ENCODE measurements at regions not wholly inside any gene's neighbourhood (a gene's known extent, or its start where the extent isn't known, plus 50 kb on each side); places are given as distances from the start of the nearest gene placed in this dataset.
A peak's percentile ranks its signal among the peaks of the same experiment; 100 is the strongest.

DNA sequence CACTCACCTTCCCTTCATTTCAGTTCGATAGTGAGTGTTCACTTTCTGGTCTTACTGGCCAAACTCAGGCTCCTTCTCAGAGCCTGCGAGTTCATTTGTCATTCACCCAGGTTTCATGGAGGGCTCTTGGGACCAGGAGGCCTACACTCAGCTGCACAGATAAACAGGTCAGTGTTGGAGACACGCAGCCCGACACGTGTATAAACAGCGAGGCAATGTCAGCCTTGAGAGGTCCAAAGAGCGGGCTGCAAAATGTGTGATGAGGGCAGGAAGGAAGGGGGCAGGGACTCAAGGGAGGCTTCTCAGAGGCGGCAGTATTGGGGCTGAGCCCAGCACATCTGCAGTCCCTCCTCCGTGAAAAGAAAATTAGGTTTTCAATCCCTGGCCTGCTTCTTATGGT lies 82.6 kb upstream of the ZNF618 start:
- TF ChIP-seq Cebpa-rat (IDR thresholded peaks at IDR 0.05): no peak
- Histone ChIP-seq H3K4me1 (peaks cover 17% of the 10 kb centered on the region), H3K27me3 (no peaks in the 10 kb centered on the region), H3K9ac (no peak overlapping the region), H3K4me2 (peak overlapping the region; percentile 58), H3K27ac (peak overlapping the region; percentile 4; the same call in 1 of the 2 replicates), H3K36me3 (no peaks in the 10 kb centered on the region), H3K9me3 (no peaks in the 10 kb centered on the region; the same call in 1 of the 2 replicates), H3K4me3 (no peak overlapping the region), H4K20me1 (no peaks in the 10 kb centered on the region)

DNA sequence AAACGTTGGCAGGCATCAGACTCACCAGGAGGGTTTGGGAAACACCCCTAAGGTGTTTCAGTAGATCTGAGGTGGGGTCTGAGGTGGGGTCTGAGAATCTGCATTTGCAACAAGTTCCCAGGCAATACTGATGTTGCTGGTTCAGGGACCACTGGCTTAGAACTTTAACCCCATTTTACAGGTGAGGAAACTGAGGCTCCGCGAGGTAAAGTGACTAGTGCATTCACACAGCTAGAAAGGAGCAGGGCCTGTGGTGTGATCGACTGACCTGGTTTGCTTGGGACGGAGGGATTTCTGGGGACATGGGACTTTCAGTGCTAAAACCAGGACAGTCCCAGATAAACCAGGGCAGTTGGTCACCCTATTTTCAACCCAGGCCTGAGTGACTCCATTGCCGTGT lies 81.4 kb upstream of the ZNF618 start:
- TF ChIP-seq Cebpa-rat (IDR thresholded peaks at IDR 0.05): no peak
- Histone ChIP-seq H3K27me3 (no peaks in the 10 kb centered on the region), H3K4me1 (peaks cover 17% of the 10 kb centered on the region), H3K4me2 (no peak overlapping the region), H3K36me3 (no peaks in the 10 kb centered on the region), H3K9me3 (no peaks in the 10 kb centered on the region; the same call in 1 of the 2 replicates), H4K20me1 (no peaks in the 10 kb centered on the region), H3K27ac (no peak overlapping the region), H3K4me3 (no peak overlapping the region), H3K9ac (no peak overlapping the region)

DNA sequence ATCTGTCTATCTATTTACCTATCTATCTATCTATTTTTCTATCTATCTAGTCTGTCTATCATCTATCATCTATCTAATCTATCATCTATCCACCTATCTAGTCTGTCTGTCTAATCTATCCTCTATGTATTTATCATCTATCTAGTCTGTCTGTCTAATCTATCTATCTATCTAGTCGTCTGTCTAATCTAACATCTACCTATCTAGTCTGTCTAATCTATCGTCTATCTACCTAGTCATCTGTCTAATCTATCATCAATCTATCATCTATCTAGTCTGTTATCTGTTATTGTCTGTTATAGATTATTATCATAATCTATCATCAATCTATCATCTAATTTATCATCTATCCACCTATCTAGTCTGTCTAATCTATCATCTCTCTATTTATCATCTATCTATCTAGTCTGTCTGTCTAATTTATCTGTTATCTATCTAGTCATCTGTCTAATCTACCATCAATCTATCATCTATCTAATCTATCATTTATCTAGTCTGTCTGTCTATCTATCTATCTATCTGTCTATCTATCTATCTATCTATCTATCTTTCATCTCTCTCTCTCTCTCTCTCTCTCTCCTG lies 80.2 kb upstream of the ZNF618 start:
- H3K4me2 ChIP-seq: no peak overlapping the region
- no peaks in the 10 kb centered on the region for H4K20me1 ChIP-seq
- no peaks in the 10 kb centered on the region for H3K27me3 ChIP-seq
- peaks cover 21% of the 10 kb centered on the region for H3K4me1 ChIP-seq
- H3K27ac ChIP-seq: no peak overlapping the region
- no peak overlapping the region for H3K9ac ChIP-seq
- H3K9me3 ChIP-seq: no peaks in the 10 kb centered on the region; the same call in 1 of the 2 replicates
- H3K36me3 ChIP-seq: no peaks in the 10 kb centered on the region
- TF ChIP-seq Cebpa-rat (IDR thresholded peaks at IDR 0.05): no peak
- no peak overlapping the region for H3K4me3 ChIP-seq

DNA sequence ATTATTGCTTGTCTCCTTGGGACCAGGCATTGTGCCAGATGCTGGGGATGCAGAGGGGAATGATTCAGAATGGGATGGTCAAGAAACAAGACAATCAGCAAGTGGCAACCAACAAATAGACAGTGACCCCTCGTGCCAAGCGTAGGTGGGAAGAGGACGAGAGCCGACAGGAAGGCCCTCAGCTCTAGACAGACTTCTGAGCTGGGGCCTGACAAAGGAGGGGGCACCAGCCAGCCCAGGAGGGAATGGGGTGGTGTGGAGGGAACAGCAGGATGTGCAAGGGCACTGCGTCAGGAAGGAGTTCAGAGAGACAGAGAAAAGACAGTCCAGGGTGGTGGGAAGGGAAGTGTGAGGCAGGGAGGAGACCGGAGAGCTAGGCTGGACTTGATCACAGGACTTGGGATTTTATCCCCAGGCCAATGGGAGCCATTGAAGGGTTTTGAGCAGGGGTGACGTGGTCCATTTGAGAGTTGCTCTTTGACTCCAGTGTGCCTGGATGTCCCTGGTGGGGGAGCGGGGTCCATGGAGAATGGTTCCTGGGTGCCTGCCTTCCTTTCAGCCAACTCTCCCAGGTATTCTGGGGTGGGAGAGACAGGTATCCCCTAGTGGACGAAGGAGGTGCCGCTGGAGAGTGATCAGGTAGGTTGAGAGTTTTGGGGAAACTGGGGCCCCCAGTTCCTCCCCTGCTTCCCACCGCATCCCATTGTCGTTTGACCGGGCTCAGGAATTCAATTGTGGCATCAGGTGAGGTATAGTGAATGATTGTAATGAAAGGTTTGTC lies 79.3 kb upstream of the ZNF618 start:
- H3K36me3 ChIP-seq: no peaks in the 10 kb centered on the region
- no peaks in the 10 kb centered on the region for H3K27me3 ChIP-seq
- TF ChIP-seq Cebpa-rat (IDR thresholded peaks at IDR 0.05): no peak

DNA sequence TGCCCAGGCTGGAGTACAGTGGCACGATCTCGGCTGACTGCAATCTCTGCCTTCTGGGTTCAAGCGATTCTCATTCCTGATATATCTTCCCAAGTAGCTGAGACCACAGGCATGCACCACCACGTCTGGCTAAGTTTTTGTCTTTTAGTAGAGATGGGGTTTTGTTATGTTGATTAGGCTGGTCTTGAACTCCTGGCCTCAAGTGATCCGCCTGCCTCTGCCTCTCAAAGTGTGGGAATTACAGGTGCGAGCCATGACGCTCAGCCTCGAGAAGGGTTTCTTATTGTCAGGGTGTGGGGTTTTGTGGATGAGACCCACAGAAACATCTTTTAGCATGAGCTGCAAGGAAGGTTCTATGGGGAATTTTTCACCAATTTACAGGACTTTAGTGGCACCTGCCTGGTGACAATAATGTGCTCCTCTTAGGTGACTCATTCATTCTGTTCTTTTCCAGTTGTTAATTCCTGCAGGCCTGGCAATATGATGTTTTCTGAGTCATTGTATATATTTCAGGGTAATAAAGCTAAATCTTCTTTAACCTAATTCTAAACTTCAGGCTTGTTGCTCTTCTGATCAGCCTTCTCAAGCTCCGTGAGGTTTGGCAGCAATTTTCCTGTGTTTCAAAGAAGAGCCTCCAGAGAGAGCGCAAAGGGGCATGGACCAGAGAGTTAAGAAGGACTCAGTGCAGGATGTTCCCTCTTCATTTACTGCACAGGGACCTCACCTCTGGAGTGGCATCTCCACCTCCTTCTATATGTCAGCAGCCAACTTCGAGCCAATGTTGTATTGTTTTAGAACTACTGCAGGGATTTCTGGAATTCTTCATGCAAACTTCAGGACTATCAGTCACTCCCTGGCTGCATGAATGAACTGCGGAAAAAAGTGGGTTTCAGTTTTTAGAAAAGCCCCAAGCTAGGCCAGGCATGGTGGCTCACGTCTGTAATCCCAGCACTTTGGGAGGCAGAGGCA lies 77.8 kb upstream of the ZNF618 start:
- Histone ChIP-seq H3K27me3 (no peaks in the 10 kb centered on the region), H3K4me1 (peaks cover 16% of the 10 kb centered on the region), H3K9me3 (no peaks in the 10 kb centered on the region), H3K27ac (no peak overlapping the region), H3K9ac (no peak overlapping the region), H3K4me3 (no peak overlapping the region), H3K36me3 (no peaks in the 10 kb centered on the region), H3K4me2 (no peak overlapping the region), H4K20me1 (no peaks in the 10 kb centered on the region)
- TF ChIP-seq Cebpa-rat (IDR thresholded peaks at IDR 0.05): no peak

More for the DNA sequence above, 79.3 kb upstream of the ZNF618 start:
- no peaks in the 10 kb centered on the region for H4K20me1 ChIP-seq
- H3K4me3 ChIP-seq: no peak overlapping the region
- peaks cover 21% of the 10 kb centered on the region for H3K4me1 ChIP-seq
- H3K27ac ChIP-seq: no peak overlapping the region
- H3K4me2 ChIP-seq: no peak overlapping the region
- no peaks in the 10 kb centered on the region for H3K9me3 ChIP-seq
- H3K9ac ChIP-seq: no peak overlapping the region

DNA sequence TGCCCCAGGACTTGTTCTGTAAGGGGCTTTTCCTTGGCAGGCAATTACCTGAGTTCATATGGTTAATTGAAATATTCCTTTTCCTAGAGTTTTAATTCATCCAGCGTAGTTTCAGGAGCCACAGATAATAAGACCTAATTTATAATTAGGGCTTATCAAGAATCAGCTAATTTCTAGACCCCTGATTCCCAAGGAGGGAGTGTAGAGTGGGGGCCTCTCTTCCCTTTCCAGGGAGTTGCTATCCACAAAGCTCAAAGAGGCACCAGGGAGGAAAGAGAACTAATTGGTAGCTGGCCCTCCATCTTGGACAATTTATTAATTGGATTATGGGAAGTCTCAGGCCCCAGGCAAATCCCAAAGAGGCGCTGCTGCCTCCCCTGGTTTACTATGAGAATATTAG lies 75.8 kb upstream of the ZNF618 start:
- Histone ChIP-seq H3K4me2 (no peak overlapping the region), H3K4me3 (no peak overlapping the region), H3K27ac (no peak overlapping the region), H3K27me3 (no peaks in the 10 kb centered on the region), H4K20me1 (no peaks in the 10 kb centered on the region), H3K4me1 (peaks cover 18% of the 10 kb centered on the region), H3K9me3 (no peaks in the 10 kb centered on the region), H3K9ac (no peak overlapping the region), H3K36me3 (no peaks in the 10 kb centered on the region)
- TF ChIP-seq Cebpa-rat (IDR thresholded peaks at IDR 0.05): no peak

DNA sequence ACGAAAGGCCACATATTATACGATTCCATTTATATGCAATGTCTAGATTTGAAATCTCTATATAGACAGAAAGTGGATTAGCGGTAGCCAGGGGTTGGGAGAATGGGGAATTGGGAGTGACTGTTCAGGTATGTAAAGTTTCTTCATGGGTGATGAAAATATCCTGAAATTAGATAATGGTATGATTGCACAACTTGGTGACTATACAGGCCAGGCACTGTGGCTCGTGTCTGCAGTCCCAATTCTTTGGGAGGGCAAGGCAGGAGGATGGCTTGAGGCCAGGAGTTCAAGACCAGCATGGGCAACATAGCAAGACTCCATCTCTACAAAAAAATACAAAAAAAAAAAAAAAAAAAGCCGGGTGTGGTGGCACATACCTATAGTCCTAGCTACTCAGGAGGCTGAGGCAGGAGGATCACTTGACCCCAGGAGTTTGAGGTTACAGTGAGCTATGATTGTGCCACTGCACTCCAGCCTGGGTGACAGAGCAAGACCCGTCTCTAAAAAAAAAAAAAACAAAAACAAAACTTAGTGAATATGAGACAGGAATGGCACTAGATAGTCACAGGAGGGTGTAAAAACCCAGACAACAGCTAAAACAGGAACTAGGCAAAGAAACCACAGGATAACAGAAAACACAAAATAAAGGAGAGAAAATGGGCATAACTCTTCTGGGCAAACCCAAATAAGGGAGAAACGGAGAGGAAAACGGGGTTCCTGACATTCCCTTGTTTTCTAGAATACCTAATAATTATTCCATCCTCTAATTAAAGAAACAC lies 72.1 kb upstream of the ZNF618 start:
- no peaks in the 10 kb centered on the region for H3K27me3 ChIP-seq
- peaks cover 18% of the 10 kb centered on the region for H3K4me1 ChIP-seq
- H3K9me3 ChIP-seq: no peaks in the 10 kb centered on the region
- H3K4me2 ChIP-seq: peak overlapping the region; percentile 50
- TF ChIP-seq Cebpa-rat (IDR thresholded peaks at IDR 0.05): no peak
- H3K4me3 ChIP-seq: no peak overlapping the region
- no peak overlapping the region for H3K27ac ChIP-seq
- no peak overlapping the region for H3K9ac ChIP-seq
- no peaks in the 10 kb centered on the region for H3K36me3 ChIP-seq
- no peaks in the 10 kb centered on the region for H4K20me1 ChIP-seq

DNA sequence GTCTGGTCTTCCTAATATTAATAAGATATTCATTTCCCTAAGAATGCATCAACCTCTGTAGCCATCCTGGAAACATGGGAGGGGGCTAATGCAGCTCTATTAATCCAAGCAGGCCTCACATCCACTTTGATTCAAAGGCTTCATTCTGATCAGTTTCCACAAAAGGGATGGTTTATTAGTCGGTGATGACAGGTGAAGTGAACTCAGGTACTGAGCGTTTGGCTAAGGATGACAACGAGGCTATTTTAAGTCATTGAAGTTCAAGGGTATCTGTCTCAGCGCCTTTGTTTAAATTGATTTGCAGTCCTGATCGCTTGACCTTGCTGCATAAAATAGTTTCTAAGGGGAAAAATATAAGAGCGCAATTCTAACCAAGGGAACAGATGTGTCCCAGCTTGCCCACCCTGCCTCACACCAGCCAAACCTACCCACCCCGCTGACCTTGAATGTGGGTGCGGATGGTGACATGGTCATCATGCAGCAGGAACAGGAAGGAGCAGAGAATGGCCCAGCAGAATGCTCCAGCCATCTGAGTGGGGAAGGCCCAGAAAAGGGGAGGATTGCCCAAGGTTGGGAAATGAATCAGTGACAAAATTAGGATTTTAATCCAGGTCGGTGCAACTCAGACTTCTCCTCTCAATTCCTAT lies 70.5 kb upstream of the ZNF618 start:
- Histone ChIP-seq H3K36me3 (no peaks in the 10 kb centered on the region), H3K9ac (no peak overlapping the region), H3K4me1 (peaks cover 17% of the 10 kb centered on the region), H3K27ac (no peak overlapping the region), H3K4me3 (no peak overlapping the region), H3K27me3 (no peaks in the 10 kb centered on the region), H3K9me3 (no peaks in the 10 kb centered on the region), H4K20me1 (no peaks in the 10 kb centered on the region), H3K4me2 (no peak overlapping the region)
- no peak for TF ChIP-seq Cebpa-rat (IDR thresholded peaks at IDR 0.05)
